ENCODE measurements at regions not wholly inside any gene's neighbourhood (a gene's known extent, or its start where the extent isn't known, plus 50 kb on each side); places are given as distances from the start of the nearest gene placed in this dataset.

GRCh38 chr10:11661441-11661840, 50.0 kb upstream of the USP6NL start:
- Histone ChIP-seq H3K4me1 (ENCODE audit: control insufficient read depth in 1 of 2, insufficient read depth in 1 of 2, low read depth in 1 of 2, low read length in 1 of 2) (no peaks in the 10 kb centered on the region), H3K27ac (no peak overlapping the region), H3K9me3 (no peaks in the 10 kb centered on the region), H3K36me3 (no peaks in the 10 kb centered on the region), H3K27me3 (no peaks in the 10 kb centered on the region), H3K4me3 (ENCODE audit: low read depth in 1 of 2, low read length in 1 of 2) (no peak overlapping the region)
- TF ChIP-seq CTCF (IDR thresholded peaks at IDR 0.05), result no peak
